ENCODE measurements at regions not wholly inside any gene's neighbourhood (a gene's known extent, or its start where the extent isn't known, plus 50 kb on each side); places are given as distances from the start of the nearest gene placed in this dataset.

GRCh38 chr13:79811170-79811569 is 330.2 kb downstream of the NDFIP2 start:
- Histone ChIP-seq H3K4me3 (no peak overlapping the region), H3K27me3 (replicated peaks; ENCODE audit: insufficient read depth) (no peaks in the 10 kb centered on the region), H3K27ac (no peak overlapping the region), H3K9me3 (no peaks in the 10 kb centered on the region), H3K4me1 (replicated peaks) (no peaks in the 10 kb centered on the region), H3K36me3 (no peaks in the 10 kb centered on the region)
- DNase-seq (ENCODE audit: low spot score): no peak
- 39% methylated on average over 2 of the region's 2 CpGs for WGBS
- intact Hi-C loops (cut with DNase I): no loop called here
- TF ChIP-seq, protein P1, sequence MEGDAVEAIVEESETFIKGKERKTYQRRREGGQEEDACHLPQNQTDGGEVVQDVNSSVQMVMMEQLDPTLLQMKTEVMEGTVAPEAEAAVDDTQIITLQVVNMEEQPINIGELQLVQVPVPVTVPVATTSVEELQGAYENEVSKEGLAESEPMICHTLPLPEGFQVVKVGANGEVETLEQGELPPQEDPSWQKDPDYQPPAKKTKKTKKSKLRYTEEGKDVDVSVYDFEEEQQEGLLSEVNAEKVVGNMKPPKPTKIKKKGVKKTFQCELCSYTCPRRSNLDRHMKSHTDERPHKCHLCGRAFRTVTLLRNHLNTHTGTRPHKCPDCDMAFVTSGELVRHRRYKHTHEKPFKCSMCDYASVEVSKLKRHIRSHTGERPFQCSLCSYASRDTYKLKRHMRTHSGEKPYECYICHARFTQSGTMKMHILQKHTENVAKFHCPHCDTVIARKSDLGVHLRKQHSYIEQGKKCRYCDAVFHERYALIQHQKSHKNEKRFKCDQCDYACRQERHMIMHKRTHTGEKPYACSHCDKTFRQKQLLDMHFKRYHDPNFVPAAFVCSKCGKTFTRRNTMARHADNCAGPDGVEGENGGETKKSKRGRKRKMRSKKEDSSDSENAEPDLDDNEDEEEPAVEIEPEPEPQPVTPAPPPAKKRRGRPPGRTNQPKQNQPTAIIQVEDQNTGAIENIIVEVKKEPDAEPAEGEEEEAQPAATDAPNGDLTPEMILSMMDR (IDR thresholded peaks at IDR 0.05): no peak
- TF ChIP-seq POLR2A (IDR thresholded peaks at IDR 0.05): no peak
- TF ChIP-seq POLR2AphosphoS5 (IDR thresholded peaks at IDR 0.05): no peak

DNA sequence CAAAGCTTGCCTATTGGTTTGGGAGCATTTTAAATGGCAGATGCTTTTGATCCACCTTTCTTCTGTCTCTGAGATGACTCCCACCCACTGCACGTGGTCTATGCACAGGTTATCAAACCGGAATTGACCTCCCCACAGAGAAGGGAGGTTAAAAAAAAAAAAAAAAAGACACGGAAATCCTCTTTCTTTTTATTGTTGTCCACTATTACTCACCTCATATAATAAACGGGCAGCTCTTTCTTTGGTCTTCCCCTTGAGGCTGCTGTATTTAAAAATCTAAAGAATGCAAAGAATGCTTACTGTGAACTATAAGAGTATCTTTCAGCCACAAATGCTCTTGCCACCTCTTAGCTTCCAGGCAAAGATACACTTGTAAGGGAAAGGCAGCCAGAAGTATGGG is 329.7 kb downstream of the NDFIP2 start:
- no peaks in the 10 kb centered on the region for H3K27me3 ChIP-seq (replicated peaks; ENCODE audit: insufficient read depth)
- intact Hi-C loops (cut with DNase I): no loop called here

DNA sequence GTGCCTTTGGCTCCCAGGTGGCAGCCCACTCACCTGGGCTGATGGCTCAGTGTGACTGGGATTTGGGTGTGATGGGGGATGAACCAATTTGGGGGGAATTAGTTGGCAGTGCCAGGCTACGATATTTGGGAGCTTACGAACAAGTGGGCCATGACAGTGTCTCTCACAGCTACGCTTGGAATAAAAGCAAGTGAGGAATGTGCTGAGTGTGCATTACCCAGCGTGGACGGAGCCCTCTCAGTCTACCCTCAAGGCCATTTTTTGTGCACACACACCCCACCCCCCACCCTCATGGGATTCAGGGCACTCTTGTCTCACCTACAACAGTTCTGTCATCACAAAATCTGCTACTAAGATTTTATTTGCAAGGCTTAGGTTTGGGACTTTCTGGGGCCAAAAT is 329.1 kb downstream of the NDFIP2 start:
- no peaks in the 10 kb centered on the region for H3K4me1 ChIP-seq (replicated peaks)
- no peak for DNase-seq (ENCODE audit: low spot score)
- TF ChIP-seq POLR2A (IDR thresholded peaks at IDR 0.05) (no peak), POLR2AphosphoS5 (IDR thresholded peaks at IDR 0.05) (no peak)
- TF ChIP-seq, protein P1 (IDR thresholded peaks at IDR 0.05): no peak
- 78% methylated on average over 5 of the region's 5 CpGs for WGBS
- no peak overlapping the region for H3K4me3 ChIP-seq
- no peaks in the 10 kb centered on the region for H3K27me3 ChIP-seq (replicated peaks; ENCODE audit: insufficient read depth)
- intact Hi-C loops (cut with DNase I): no loop called here
- no peak overlapping the region for H3K27ac ChIP-seq
- no peaks in the 10 kb centered on the region for H3K36me3 ChIP-seq
- H3K9me3 ChIP-seq: no peaks in the 10 kb centered on the region

More for the DNA sequence above, 329.7 kb downstream of the NDFIP2 start:
- Histone ChIP-seq H3K4me1 (replicated peaks) (no peaks in the 10 kb centered on the region), H3K4me3 (no peak overlapping the region), H3K9me3 (no peaks in the 10 kb centered on the region), H3K27ac (no peak overlapping the region), H3K36me3 (no peaks in the 10 kb centered on the region)
- DNase-seq (ENCODE audit: low spot score): no peak
- TF ChIP-seq POLR2A (IDR thresholded peaks at IDR 0.05) (no peak), POLR2AphosphoS5 (IDR thresholded peaks at IDR 0.05) (no peak)
- TF ChIP-seq, protein P1 (IDR thresholded peaks at IDR 0.05): no peak
- 13% methylated on average over 4 of the region's 4 CpGs for WGBS

- WGBS: 93% methylated on average over 3 of the region's 3 CpGs
- Histone ChIP-seq H3K9me3 (no peaks in the 10 kb centered on the region), H3K4me3 (no peak overlapping the region), H3K4me1 (replicated peaks) (no peaks in the 10 kb centered on the region), H3K36me3 (no peaks in the 10 kb centered on the region), H3K27ac (no peak overlapping the region), H3K27me3 (replicated peaks; ENCODE audit: insufficient read depth) (no peaks in the 10 kb centered on the region)
- intact Hi-C loops (cut with DNase I): no loop called here
- TF ChIP-seq POLR2AphosphoS5 (IDR thresholded peaks at IDR 0.05) (no peak), POLR2A (IDR thresholded peaks at IDR 0.05) (no peak)
- TF ChIP-seq, protein P1 (IDR thresholded peaks at IDR 0.05): no peak
- DNase-seq (ENCODE audit: low spot score): no peak
Measured at GRCh38 chr13:79808475-79808874, 327.5 kb downstream of the NDFIP2 start.

DNA sequence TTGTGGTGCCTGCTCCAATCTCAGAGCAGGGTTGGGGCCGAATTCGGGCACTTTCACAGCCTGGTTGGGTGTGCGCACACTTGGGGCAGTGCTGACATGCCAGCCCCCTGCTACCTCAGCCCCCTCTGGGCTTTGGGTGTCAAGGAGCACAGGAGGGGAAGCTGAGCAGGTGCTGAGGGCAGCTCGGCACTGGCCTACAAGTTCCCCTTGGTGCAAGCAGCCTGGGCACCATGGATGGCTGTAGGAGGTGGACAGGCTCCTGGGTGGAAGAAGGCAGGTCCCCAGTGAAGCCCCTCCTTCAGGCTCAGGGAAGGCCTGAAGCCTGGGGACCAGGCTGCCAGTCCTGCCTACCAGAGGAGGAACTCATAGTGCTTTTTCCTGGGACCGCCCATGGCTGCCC is 326.6 kb downstream of the NDFIP2 start:
- Histone ChIP-seq H3K36me3 (no peaks in the 10 kb centered on the region), H3K4me3 (no peak overlapping the region), H3K9me3 (no peaks in the 10 kb centered on the region), H3K27ac (no peak overlapping the region), H3K27me3 (replicated peaks; ENCODE audit: insufficient read depth) (no peaks in the 10 kb centered on the region), H3K4me1 (replicated peaks) (no peaks in the 10 kb centered on the region)
- 40% methylated on average over 2 of the region's 5 CpGs for WGBS
- no peak for TF ChIP-seq POLR2AphosphoS5 (IDR thresholded peaks at IDR 0.05)
- TF ChIP-seq, protein P1 (IDR thresholded peaks at IDR 0.05): no peak
- TF ChIP-seq POLR2A (IDR thresholded peaks at IDR 0.05): no peak
- DNase-seq (ENCODE audit: low spot score): no peak
- intact Hi-C loops (cut with DNase I): no loop called here

Measured in prostate gland (tissue), 2 donors.